K562 (cell line): ENCODE measurements at regions not wholly inside any gene's neighbourhood (a gene's known extent, or its start where the extent isn't known, plus 50 kb on each side); places are given as distances from the start of the nearest gene placed in this dataset.

Experiments
- CTCF ChIP-seq, 3 experiments: IDR thresholded peaks in 2 of 3; conservative IDR thresholded peaks in 1 of 3; 2 replicates each; pipeline ENCODE4 v1.5.1; 2011 to 2012; ENCODE audit warnings: low read length in 3 of 3, mild to moderate bottlenecking in 3 of 3, control low read depth in 2 of 3, improper control_type of control experiment in 1 of 3, inconsistent platforms in 1 of 3, low read depth in 1 of 3, mixed read lengths in 1 of 3, moderate library complexity in 1 of 3; ENCODE audit not compliant: insufficient read depth in 2 of 3
- E2F4 ChIP-seq: sonication (generic); formaldehyde crosslinking; IDR thresholded peaks from 2 replicates; pipeline ENCODE4 v1.8.0; 2022; ENCODE audit warnings: mild to moderate bottlenecking, low read depth, missing genetic modification reagents
- FOSL1 ChIP-seq: fragments of 200-800 bp; sonication (Bioruptor generic); conservative IDR thresholded peaks from 2 replicates; pipeline ENCODE4 v1.6.1; 2016; ENCODE audit warnings: missing genetic modification characterization, missing compliant biosample characterization
- HIVEP1 ChIP-seq: fragments of 250-450 bp; sonication (Bioruptor Pico); IDR thresholded peaks from 2 replicates; pipeline ENCODE4 v1.4.0; 2020; ENCODE audit warnings: mild to moderate bottlenecking
- HMGXB4 ChIP-seq: sonication (generic); formaldehyde crosslinking; IDR thresholded peaks from 2 replicates; pipeline ENCODE4 v1.8.1; 2023; ENCODE audit warnings: mild to moderate bottlenecking, missing genetic modification reagents
- JUN ChIP-seq, 2 experiments: sonication (generic) in 1 of 2; formaldehyde crosslinking in 1 of 2; IDR thresholded peaks; 2 replicates each; pipeline versions ENCODE4 v1.6.1 to v1.8.0; 2012 to 2022; ENCODE audit warnings: borderline replicate concordance in 2 of 2, mild to moderate bottlenecking in 2 of 2, improper control_type of control experiment in 1 of 2, low read depth in 1 of 2, low read length in 1 of 2, missing genetic modification reagents in 1 of 2
- MYC ChIP-seq, 2 experiments: fragments of 250-450 bp in 1 of 2; sonication (Bioruptor Pico) in 1 of 2; IDR thresholded peaks; 2 replicates each; pipeline versions ENCODE4 v1.5.1 to v1.6.1; 2012 to 2021; ENCODE audit warnings: low read depth in 2 of 2, borderline replicate concordance in 1 of 2, improper control_type of control experiment in 1 of 2, low read length in 1 of 2, mild to moderate bottlenecking in 1 of 2, moderate library complexity in 1 of 2
- SIX5 ChIP-seq, 2 experiments: IDR thresholded peaks; 2 replicates each; pipeline ENCODE4 v1.6.1; 2011; ENCODE audit warnings: low read length in 2 of 2, borderline replicate concordance in 1 of 2, low read depth in 1 of 2, mild to moderate bottlenecking in 1 of 2, moderate library complexity in 1 of 2; ENCODE audit not compliant: insufficient read depth in 1 of 2
- YBX1 ChIP-seq: fragments of 450-650 bp; IDR thresholded peaks from 2 replicates; pipeline ENCODE4 v1.7.1; 2016; ENCODE audit warnings: mild to moderate bottlenecking
- ZBTB33 ChIP-seq: sonication (generic); formaldehyde crosslinking; IDR thresholded peaks from 2 replicates; pipeline ENCODE4 v1.8.1; 2023; ENCODE audit warnings: mild to moderate bottlenecking, missing genetic modification reagents
- TF ChIP-seq, protein P1 (sequence below): fragments of 450-650 bp; IDR thresholded peaks from 2 replicates; pipeline ENCODE4 v1.6.1; 2016; ENCODE audit warnings: borderline replicate concordance

DNA sequence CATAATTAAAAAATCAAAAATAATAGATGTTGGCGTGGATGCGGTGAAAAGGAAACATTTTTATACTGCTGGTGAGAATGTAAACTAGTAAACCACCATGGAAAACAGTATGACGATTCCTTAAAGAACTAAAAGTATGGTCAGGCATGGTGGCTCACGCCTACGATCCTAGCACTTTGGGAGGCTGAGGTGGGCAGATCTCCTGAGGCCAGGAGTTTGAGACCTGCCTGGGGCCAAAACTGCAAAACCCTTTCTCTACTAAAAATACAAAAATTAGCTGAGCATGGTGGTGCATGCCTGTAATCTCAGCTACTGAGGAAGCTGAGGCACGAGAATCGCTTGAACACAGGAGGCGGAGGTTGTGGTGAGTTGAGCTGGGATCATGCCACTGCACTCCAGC, 195.7 kb upstream of the BMP4 start:
- no peak for TF ChIP-seq CTCF (IDR thresholded peaks at IDR 0.05 in 2 of 3, conservative IDR thresholded peaks at IDR 0.05 in 1 of 3; ENCODE audit: insufficient read depth in 2 of 3, low read depth in 1 of 3, low read length in 3 of 3)
- no peak for TF ChIP-seq MYC (IDR thresholded peaks at IDR 0.05; ENCODE audit: low read depth, low read length)
- no peak for TF ChIP-seq MYC (CRISPR knock-in tag; IDR thresholded peaks at IDR 0.05; ENCODE audit: borderline replicate concordance, low read depth)
- no peak for TF ChIP-seq E2F4
- TF ChIP-seq HIVEP1: no peak
- TF ChIP-seq YBX1: no peak
- no peak for TF ChIP-seq SIX5 (IDR thresholded peaks at IDR 0.05; ENCODE audit: borderline replicate concordance in 1 of 2, insufficient read depth in 1 of 2, low read depth in 1 of 2, low read length in 2 of 2)
- no peak for TF ChIP-seq FOSL1 (tag)
- TF ChIP-seq JUN (IDR thresholded peaks at IDR 0.05; ENCODE audit: borderline replicate concordance, low read depth, low read length): no peak
- no peak for TF ChIP-seq JUN (CRISPR knock-in tag; IDR thresholded peaks at IDR 0.05; ENCODE audit: borderline replicate concordance)
- TF ChIP-seq, protein P1, sequence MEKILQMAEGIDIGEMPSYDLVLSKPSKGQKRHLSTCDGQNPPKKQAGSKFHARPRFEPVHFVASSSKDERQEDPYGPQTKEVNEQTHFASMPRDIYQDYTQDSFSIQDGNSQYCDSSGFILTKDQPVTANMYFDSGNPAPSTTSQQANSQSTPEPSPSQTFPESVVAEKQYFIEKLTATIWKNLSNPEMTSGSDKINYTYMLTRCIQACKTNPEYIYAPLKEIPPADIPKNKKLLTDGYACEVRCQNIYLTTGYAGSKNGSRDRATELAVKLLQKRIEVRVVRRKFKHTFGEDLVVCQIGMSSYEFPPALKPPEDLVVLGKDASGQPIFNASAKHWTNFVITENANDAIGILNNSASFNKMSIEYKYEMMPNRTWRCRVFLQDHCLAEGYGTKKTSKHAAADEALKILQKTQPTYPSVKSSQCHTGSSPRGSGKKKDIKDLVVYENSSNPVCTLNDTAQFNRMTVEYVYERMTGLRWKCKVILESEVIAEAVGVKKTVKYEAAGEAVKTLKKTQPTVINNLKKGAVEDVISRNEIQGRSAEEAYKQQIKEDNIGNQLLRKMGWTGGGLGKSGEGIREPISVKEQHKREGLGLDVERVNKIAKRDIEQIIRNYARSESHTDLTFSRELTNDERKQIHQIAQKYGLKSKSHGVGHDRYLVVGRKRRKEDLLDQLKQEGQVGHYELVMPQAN: no peak
- no peak for TF ChIP-seq ZBTB33 (CRISPR knock-in tag)
- no peak for TF ChIP-seq HMGXB4
